ENCODE measurements at regions not wholly inside any gene's neighbourhood (a gene's known extent, or its start where the extent isn't known, plus 50 kb on each side); places are given as distances from the start of the nearest gene placed in this dataset.

DNA sequence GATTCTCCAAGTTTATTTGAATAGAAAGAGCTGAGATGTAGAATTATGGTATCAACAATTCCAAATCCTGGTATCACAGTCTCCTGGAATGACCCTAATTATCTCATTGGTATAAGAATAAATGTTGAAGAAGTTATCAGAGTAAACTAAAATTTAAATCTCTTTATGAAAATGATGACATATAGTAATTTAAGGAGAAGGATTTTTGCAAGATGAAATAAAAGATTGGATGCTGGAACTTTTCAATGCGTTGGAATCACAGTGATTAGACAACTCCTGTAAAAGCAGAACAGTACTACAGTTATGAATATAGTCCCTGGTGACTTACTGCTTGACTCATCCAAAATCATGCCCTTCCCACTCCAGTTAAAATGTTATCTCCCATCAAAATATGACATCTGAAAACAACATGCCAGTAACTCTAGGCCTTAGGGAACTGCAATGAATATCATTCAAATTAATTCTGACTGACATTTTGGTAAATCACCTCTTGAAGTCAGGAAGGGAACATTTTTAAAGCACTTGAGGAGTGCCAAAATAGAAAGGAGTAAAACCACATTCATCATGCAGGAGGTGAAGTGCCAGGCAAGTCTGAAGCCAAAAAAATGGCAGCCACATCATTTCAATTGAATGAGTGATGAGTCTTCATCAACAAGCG, 197.8 kb upstream of the PRKD1 start:
- H3K9ac ChIP-seq (ENCODE audit: control insufficient read depth, insufficient read depth, low read length), result no peak overlapping the region
- ATAC-seq, result no peak
- ChIA-PET RAD21 (ENCODE audit: unreplicated experiment) (no interaction called here), POLR2A (no interaction called here), SMC1A (ENCODE audit: uncharacterized antibody, unreplicated experiment) (no interaction called here), CTCF (no interaction called here)
- no peaks in the 10 kb centered on the region for H3K36me3 ChIP-seq (ENCODE audit: control insufficient read depth in 2 of 2, insufficient read depth in 2 of 2, low read length in 1 of 2)
- H4K20me1 ChIP-seq (ENCODE audit: control insufficient read depth, insufficient read depth), result no peaks in the 10 kb centered on the region
- no peak overlapping the region for H3K4me3 ChIP-seq
- H3K79me2 ChIP-seq (ENCODE audit: control insufficient read depth, insufficient read depth, low read length), result no peaks in the 10 kb centered on the region
- H2AFZ ChIP-seq (ENCODE audit: control insufficient read depth, low read depth, low read length), result no peak overlapping the region
- H3K9me3 ChIP-seq (replicated peaks; ENCODE audit: control insufficient read depth, insufficient read depth, low read length), result no peaks in the 10 kb centered on the region
- H3K4me2 ChIP-seq (ENCODE audit: control insufficient read depth, insufficient read depth), result no peak overlapping the region
- in situ Hi-C loops (cut with MboI) (no loop called here), intact Hi-C loops (cut with micrococcal nuclease; ENCODE audit: unreplicated experiment) (no loop called here)
- H3K27me3 ChIP-seq (replicated peaks in 1 of 2; ENCODE audit: control insufficient read depth in 2 of 2, insufficient read depth in 2 of 2, low read length in 1 of 2), result no peaks in the 10 kb centered on the region
- WGBS (ENCODE audit: insufficient coverage, insufficient replicate concordance, low lambda C conversion rate, missing lambda C conversion rate), result 22% methylated on average over 2 of the region's 2 CpGs
- no peaks in the 10 kb centered on the region for H3K4me1 ChIP-seq (ENCODE audit: control insufficient read depth, insufficient read depth, low read length)
- no TSS peak for BruUV-seq (replicated peaks)
- TF ChIP-seq, protein P1, sequence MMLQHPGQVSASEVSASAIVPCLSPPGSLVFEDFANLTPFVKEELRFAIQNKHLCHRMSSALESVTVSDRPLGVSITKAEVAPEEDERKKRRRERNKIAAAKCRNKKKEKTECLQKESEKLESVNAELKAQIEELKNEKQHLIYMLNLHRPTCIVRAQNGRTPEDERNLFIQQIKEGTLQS (IDR thresholded peaks at IDR 0.05; ENCODE audit: borderline replicate concordance, extremely low read depth, low read depth, low read length), result no peak
- TF ChIP-seq NR2C2 (IDR thresholded peaks at IDR 0.05; ENCODE audit: borderline replicate concordance, control insufficient read depth, insufficient read length, low read depth) (no peak), CREB1 (IDR thresholded peaks at IDR 0.05; ENCODE audit: low read depth) (no peak), NR2F1 (conservative IDR thresholded peaks at IDR 0.05) (no peak), ZNF207 (IDR thresholded peaks at IDR 0.05; ENCODE audit: borderline replicate concordance) (no peak), TAF1 (IDR thresholded peaks at IDR 0.05; ENCODE audit: borderline replicate concordance, low read depth, low read length) (no peak), CBX3 (IDR thresholded peaks at IDR 0.05; ENCODE audit: borderline replicate concordance, low read depth) (no peak), ZSCAN29 (IDR thresholded peaks at IDR 0.05) (no peak), GATAD2B (conservative IDR thresholded peaks at IDR 0.05; ENCODE audit: low read depth) (no peak), IRF4 (IDR thresholded peaks at IDR 0.05; ENCODE audit: low read depth, low read length) (no peak), RUNX3 (IDR thresholded peaks at IDR 0.05; ENCODE audit: low read length) (no peak), HDAC2 (IDR thresholded peaks at IDR 0.05) (no peak), NFXL1 (IDR thresholded peaks at IDR 0.05; ENCODE audit: borderline replicate concordance) (no peak)
- TF ChIP-seq, protein P2, sequence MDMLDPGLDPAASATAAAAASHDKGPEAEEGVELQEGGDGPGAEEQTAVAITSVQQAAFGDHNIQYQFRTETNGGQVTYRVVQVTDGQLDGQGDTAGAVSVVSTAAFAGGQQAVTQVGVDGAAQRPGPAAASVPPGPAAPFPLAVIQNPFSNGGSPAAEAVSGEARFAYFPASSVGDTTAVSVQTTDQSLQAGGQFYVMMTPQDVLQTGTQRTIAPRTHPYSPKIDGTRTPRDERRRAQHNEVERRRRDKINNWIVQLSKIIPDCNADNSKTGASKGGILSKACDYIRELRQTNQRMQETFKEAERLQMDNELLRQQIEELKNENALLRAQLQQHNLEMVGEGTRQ (IDR thresholded peaks at IDR 0.05; ENCODE audit: borderline replicate concordance, low read depth, low read length), result no peak
- TF ChIP-seq, protein P3, sequence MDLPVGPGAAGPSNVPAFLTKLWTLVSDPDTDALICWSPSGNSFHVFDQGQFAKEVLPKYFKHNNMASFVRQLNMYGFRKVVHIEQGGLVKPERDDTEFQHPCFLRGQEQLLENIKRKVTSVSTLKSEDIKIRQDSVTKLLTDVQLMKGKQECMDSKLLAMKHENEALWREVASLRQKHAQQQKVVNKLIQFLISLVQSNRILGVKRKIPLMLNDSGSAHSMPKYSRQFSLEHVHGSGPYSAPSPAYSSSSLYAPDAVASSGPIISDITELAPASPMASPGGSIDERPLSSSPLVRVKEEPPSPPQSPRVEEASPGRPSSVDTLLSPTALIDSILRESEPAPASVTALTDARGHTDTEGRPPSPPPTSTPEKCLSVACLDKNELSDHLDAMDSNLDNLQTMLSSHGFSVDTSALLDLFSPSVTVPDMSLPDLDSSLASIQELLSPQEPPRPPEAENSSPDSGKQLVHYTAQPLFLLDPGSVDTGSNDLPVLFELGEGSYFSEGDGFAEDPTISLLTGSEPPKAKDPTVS (IDR thresholded peaks at IDR 0.05; ENCODE audit: low read depth, low read length), result no peak
- TF ChIP-seq, protein P4, sequence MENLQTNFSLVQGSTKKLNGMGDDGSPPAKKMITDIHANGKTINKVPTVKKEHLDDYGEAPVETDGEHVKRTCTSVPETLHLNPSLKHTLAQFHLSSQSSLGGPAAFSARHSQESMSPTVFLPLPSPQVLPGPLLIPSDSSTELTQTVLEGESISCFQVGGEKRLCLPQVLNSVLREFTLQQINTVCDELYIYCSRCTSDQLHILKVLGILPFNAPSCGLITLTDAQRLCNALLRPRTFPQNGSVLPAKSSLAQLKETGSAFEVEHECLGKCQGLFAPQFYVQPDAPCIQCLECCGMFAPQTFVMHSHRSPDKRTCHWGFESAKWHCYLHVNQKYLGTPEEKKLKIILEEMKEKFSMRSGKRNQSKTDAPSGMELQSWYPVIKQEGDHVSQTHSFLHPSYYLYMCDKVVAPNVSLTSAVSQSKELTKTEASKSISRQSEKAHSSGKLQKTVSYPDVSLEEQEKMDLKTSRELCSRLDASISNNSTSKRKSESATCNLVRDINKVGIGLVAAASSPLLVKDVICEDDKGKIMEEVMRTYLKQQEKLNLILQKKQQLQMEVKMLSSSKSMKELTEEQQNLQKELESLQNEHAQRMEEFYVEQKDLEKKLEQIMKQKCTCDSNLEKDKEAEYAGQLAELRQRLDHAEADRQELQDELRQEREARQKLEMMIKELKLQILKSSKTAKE (IDR thresholded peaks at IDR 0.05; ENCODE audit: low read depth, poor library complexity, severe bottlenecking), result no peak
- TF ChIP-seq, protein P5, sequence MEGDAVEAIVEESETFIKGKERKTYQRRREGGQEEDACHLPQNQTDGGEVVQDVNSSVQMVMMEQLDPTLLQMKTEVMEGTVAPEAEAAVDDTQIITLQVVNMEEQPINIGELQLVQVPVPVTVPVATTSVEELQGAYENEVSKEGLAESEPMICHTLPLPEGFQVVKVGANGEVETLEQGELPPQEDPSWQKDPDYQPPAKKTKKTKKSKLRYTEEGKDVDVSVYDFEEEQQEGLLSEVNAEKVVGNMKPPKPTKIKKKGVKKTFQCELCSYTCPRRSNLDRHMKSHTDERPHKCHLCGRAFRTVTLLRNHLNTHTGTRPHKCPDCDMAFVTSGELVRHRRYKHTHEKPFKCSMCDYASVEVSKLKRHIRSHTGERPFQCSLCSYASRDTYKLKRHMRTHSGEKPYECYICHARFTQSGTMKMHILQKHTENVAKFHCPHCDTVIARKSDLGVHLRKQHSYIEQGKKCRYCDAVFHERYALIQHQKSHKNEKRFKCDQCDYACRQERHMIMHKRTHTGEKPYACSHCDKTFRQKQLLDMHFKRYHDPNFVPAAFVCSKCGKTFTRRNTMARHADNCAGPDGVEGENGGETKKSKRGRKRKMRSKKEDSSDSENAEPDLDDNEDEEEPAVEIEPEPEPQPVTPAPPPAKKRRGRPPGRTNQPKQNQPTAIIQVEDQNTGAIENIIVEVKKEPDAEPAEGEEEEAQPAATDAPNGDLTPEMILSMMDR (IDR thresholded peaks at IDR 0.05 in 2 of 3, conservative IDR thresholded peaks at IDR 0.05 in 1 of 3; ENCODE audit: control insufficient read depth in 2 of 3, extremely low read depth in 1 of 3, insufficient read depth in 1 of 3, low read depth in 3 of 3, low read length in 3 of 3), result no peak
- FAIRE-seq, result no peak
- no peak overlapping the region for H3K27ac ChIP-seq (ENCODE audit: control insufficient read depth, insufficient read depth)
- DNase-seq (ENCODE audit: low read depth, low spot score), result no peak

Measured in GM12878 (cell line).